GM12875 (cell line): ENCODE measurements at regions not wholly inside any gene's neighbourhood (a gene's known extent, or its start where the extent isn't known, plus 50 kb on each side); places are given as distances from the start of the nearest gene placed in this dataset.

Source experiments
- H3K4me3 ChIP-seq: one replicate; pipeline ENCODE4 v1.5.1; 2011; ENCODE audit warnings: low read depth, low read length, control low read depth
- TF ChIP-seq, protein P1 (sequence below): IDR thresholded peaks from 2 replicates; pipeline ENCODE4 v1.5.1; 2011; ENCODE audit warnings: low read depth, mild to moderate bottlenecking, control low read depth, inconsistent platforms, low read length, moderate library complexity, borderline replicate concordance; ENCODE audit not compliant: insufficient read depth

DNA sequence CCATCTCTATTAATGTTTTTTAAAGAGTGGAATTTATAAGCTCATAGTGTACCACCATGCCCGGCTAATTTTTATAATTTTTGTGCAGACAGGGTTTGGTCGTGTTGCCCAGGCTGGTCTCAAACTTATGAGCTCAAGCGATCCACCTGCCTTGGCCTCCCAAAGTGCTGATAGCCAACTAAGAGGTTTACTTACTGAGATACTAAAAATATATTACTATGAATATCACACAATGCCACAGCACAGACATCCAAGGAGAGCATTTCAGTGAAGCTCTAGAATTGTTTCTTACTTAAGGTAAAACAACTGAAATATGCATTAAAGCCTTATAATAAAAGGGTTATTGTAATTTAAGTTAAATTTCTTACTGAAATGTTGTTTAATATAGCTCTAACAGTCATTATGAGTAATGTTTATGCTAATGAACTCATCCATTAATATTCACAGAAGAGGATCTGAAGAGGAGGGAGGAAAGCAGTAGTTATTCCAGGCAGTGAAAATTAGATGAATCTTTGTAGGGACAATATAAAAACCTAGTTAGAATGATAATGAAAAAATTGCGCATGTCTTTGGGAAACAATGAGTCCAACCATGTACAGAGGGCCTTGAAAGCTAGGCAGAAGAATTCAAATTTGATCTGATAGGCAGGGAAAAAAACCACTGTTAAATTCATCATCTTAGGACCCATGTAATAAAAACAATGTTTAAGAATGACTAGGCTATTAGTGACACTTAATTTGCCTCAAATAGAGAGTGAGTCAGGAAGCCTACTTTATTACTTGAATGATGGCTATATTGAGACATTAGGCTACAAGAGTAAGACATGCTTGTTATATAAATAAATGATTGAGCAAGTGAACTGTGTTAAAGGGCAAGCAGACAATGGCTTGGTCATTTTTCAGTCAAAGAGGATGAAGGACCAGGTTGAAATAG, 99.2 kb downstream of the SLC41A2 start:
- H3K4me3 ChIP-seq, result no peak overlapping the region
- TF ChIP-seq, protein P1, sequence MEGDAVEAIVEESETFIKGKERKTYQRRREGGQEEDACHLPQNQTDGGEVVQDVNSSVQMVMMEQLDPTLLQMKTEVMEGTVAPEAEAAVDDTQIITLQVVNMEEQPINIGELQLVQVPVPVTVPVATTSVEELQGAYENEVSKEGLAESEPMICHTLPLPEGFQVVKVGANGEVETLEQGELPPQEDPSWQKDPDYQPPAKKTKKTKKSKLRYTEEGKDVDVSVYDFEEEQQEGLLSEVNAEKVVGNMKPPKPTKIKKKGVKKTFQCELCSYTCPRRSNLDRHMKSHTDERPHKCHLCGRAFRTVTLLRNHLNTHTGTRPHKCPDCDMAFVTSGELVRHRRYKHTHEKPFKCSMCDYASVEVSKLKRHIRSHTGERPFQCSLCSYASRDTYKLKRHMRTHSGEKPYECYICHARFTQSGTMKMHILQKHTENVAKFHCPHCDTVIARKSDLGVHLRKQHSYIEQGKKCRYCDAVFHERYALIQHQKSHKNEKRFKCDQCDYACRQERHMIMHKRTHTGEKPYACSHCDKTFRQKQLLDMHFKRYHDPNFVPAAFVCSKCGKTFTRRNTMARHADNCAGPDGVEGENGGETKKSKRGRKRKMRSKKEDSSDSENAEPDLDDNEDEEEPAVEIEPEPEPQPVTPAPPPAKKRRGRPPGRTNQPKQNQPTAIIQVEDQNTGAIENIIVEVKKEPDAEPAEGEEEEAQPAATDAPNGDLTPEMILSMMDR, result no peak

DNA sequence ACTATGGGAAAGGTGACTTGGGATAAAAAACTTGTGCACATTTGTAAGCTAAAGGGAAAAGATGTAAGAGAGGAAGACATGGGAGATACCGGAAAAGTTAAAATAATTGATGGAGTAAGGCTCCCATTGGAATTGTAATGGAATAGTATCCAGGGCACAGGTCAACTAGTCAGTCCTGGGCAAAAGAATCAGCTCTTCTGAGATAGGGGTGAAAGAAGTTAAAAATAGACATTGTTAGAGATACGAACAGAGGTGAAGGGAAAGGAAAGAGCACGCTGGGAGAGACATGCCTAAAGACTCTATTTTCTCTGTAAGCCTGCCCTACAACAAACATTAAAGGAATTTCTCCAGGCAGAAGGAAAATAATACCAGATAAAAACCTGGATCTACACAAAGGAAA, 101.6 kb downstream of the SLC41A2 start:
- TF ChIP-seq, protein P1, result no peak
- H3K4me3 ChIP-seq, result no peak overlapping the region

DNA sequence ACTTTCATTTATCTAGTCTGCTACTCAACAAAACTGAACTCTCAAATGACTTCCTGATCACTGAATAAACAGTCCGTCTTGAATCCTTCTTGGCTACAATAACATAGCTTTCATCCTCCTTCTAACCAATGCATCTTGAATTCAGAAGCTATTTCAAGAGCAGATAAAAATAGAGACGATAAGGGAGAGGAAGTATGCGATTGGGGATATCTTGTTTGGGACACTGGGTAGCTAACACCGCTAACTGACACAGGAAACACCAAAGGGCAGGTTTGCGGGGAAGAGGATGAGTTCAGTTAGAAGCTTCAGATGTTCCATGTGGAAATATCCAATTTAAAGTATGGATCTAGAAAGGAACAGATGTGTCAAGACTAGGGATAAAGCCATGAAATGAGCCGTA, 102.5 kb downstream of the SLC41A2 start:
- TF ChIP-seq, protein P1, result no peak

GRCh38 chr12:104852896-104853295, 105.2 kb downstream of the SLC41A2 start:
- no peak overlapping the region for H3K4me3 ChIP-seq
- TF ChIP-seq, protein P1, result no peak

More for the DNA sequence above, 102.5 kb downstream of the SLC41A2 start:
- no peak overlapping the region for H3K4me3 ChIP-seq

- H3K4me3 ChIP-seq, result no peak overlapping the region
- TF ChIP-seq, protein P1, result no peak
Measured at GRCh38 chr12:104852102-104852501, 106.0 kb downstream of the SLC41A2 start.

DNA sequence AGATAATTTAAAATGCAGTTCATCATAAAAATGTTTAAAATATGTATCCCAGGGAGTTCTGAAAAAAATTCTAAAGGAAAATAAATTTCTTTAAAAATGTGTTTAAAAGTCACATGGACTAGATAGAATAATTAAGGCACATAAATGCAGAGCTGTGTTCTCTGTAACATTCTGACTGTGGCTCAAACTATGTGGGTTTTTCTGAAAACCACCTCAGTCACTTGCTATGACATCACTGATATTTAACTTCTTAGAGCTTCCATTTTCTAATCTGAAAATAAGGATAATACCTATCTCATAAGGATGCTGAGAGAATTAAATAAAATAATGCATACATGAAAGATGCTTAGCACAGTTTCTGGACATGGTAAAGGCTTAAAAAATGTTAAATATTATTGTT, 107.3 kb downstream of the SLC41A2 start:
- H3K4me3 ChIP-seq, result no peak overlapping the region
- TF ChIP-seq, protein P1, result no peak

GRCh38 chr12:104846056-104846767, 111.9 kb downstream of the SLC41A2 start:
- TF ChIP-seq, protein P1, result no peak
- no peak overlapping the region for H3K4me3 ChIP-seq
